ENCODE measurements at regions not wholly inside any gene's neighbourhood (a gene's known extent, or its start where the extent isn't known, plus 50 kb on each side); places are given as distances from the start of the nearest gene placed in this dataset.

GRCh38 chr2:43001787-43002468 lies 209.5 kb upstream of the HAAO start:
- TF ChIP-seq CTCF (IDR thresholded peaks at IDR 0.05), result no peak
- ATAC-seq (no peak), DNase-seq (no peak)
- H3K9me3 Mint-ChIP-seq, result no peaks in the 10 kb centered on the region
- no peaks in the 10 kb centered on the region for H3K4me1 Mint-ChIP-seq (ENCODE audit: low read depth)
- H3K36me3 Mint-ChIP-seq (ENCODE audit: low read depth), result no peaks in the 10 kb centered on the region
- ChIA-PET CTCF (interaction anchor here (1.3 kb wide), 1 partner anchor 27 kb away, joined by 3 read pairs; no protein-coding TSS in a partner anchor), POLR2A (interaction anchor here (0.6 kb wide), 1 partner anchor 141 kb away, joined by 3 read pairs; no protein-coding TSS in a partner anchor)
- intact Hi-C loops (cut with micrococcal nuclease), result no loop called here
- H3K4me3 Mint-ChIP-seq, result no peak overlapping the region
- no peak overlapping the region for H3K27ac Mint-ChIP-seq
- no peaks in the 10 kb centered on the region for H3K27me3 Mint-ChIP-seq

- Mint-ChIP-seq H3K9me3 (no peaks in the 10 kb centered on the region), H3K36me3 (ENCODE audit: low read depth) (no peaks in the 10 kb centered on the region), H3K27ac (no peak overlapping the region), H3K27me3 (no peaks in the 10 kb centered on the region), H3K4me1 (ENCODE audit: low read depth) (no peaks in the 10 kb centered on the region), H3K4me3 (no peak overlapping the region)
- no peak for DNase-seq
- ChIA-PET POLR2A (no interaction called here), CTCF (no interaction called here)
- no peak for TF ChIP-seq CTCF (IDR thresholded peaks at IDR 0.05)
- ATAC-seq, result no peak
- intact Hi-C loops (cut with micrococcal nuclease), result no loop called here
Observed at GRCh38 chr2:43001055-43001378, 208.6 kb upstream of the HAAO start.

GRCh38 chr2:43000242-43001054 lies 208.1 kb upstream of the HAAO start:
- peaks cover 4% of the 10 kb centered on the region for H3K9me3 Mint-ChIP-seq

GRCh38 chr2:42999856-43000241 lies 207.5 kb upstream of the HAAO start:
- ATAC-seq (no peak), DNase-seq (no peak)
- TF ChIP-seq CTCF (IDR thresholded peaks at IDR 0.05), result no peak
- ChIA-PET POLR2A (no interaction called here), CTCF (no interaction called here)
- no peaks in the 10 kb centered on the region for H3K27me3 Mint-ChIP-seq
- no peak overlapping the region for H3K27ac Mint-ChIP-seq
- H3K4me3 Mint-ChIP-seq, result no peak overlapping the region
- no peaks in the 10 kb centered on the region for H3K36me3 Mint-ChIP-seq (ENCODE audit: low read depth)
- no peaks in the 10 kb centered on the region for H3K4me1 Mint-ChIP-seq (ENCODE audit: low read depth)
- H3K9me3 Mint-ChIP-seq, result peaks cover 4% of the 10 kb centered on the region
- intact Hi-C loops (cut with micrococcal nuclease), result no loop called here

More at GRCh38 chr2:43000242-43001054, 208.1 kb upstream of the HAAO start:
- H3K27me3 Mint-ChIP-seq, result no peaks in the 10 kb centered on the region
- no peak overlapping the region for H3K4me3 Mint-ChIP-seq
- intact Hi-C loops (cut with micrococcal nuclease), result no loop called here
- POLR2A ChIA-PET, result no interaction called here
- no peak for DNase-seq
- no peak for ATAC-seq
- H3K36me3 Mint-ChIP-seq (ENCODE audit: low read depth), result no peaks in the 10 kb centered on the region
- no peaks in the 10 kb centered on the region for H3K4me1 Mint-ChIP-seq (ENCODE audit: low read depth)
- no peak for TF ChIP-seq CTCF (IDR thresholded peaks at IDR 0.05)
- CTCF ChIA-PET, result no interaction called here
- H3K27ac Mint-ChIP-seq, result no peak overlapping the region

- CTCF ChIA-PET, result no interaction called here
- intact Hi-C loops (cut with micrococcal nuclease), result no loop called here
- POLR2A ChIA-PET, result no interaction called here
- no peak for DNase-seq
- no peaks in the 10 kb centered on the region for H3K36me3 Mint-ChIP-seq (ENCODE audit: low read depth)
- no peak for ATAC-seq
- TF ChIP-seq CTCF (IDR thresholded peaks at IDR 0.05), result no peak
- H3K27me3 Mint-ChIP-seq, result no peaks in the 10 kb centered on the region
- H3K27ac Mint-ChIP-seq, result no peak overlapping the region
- no peak overlapping the region for H3K4me3 Mint-ChIP-seq
- H3K9me3 Mint-ChIP-seq, result peaks cover 4% of the 10 kb centered on the region
- H3K4me1 Mint-ChIP-seq (ENCODE audit: low read depth), result no peaks in the 10 kb centered on the region
Observed at GRCh38 chr2:42999391-42999841, 207.0 kb upstream of the HAAO start.

Data from activated CD8-positive, alpha-beta T cell treated with anti-CD3 and anti-CD28 coated beads for 36 hours (primary cell).